ENCODE measurements at regions not wholly inside any gene's neighbourhood (a gene's known extent, or its start where the extent isn't known, plus 50 kb on each side); places are given as distances from the start of the nearest gene placed in this dataset.

GRCh38 chr2:62291052-62291451 is 95.1 kb downstream of the B3GNT2 start:
- TF ChIP-seq FOXP4 (CRISPR knock-in tag; IDR thresholded peaks at IDR 0.05) (no peak), ATF1 (CRISPR knock-in tag; IDR thresholded peaks at IDR 0.05) (no peak), CTCF (IDR thresholded peaks at IDR 0.05) (no peak), TEAD4 (CRISPR knock-in tag; IDR thresholded peaks at IDR 0.05) (no peak), NFE2L1 (CRISPR knock-in tag; IDR thresholded peaks at IDR 0.05) (no peak), USF2 (CRISPR knock-in tag; IDR thresholded peaks at IDR 0.05) (no peak), MAX (CRISPR knock-in tag; IDR thresholded peaks at IDR 0.05) (no peak), USF1 (CRISPR knock-in tag; IDR thresholded peaks at IDR 0.05) (no peak), ZBTB21 (CRISPR knock-in tag; IDR thresholded peaks at IDR 0.05; ENCODE audit: borderline replicate concordance) (no peak), TCF7 (CRISPR knock-in tag; IDR thresholded peaks at IDR 0.05; ENCODE audit: low read depth) (no peak), CREB1 (CRISPR knock-in tag; IDR thresholded peaks at IDR 0.05) (no peak), ZMAT4 (CRISPR knock-in tag; IDR thresholded peaks at IDR 0.05) (no peak), TP53 (CRISPR knock-in tag; IDR thresholded peaks at IDR 0.05) (no peak), TEAD1 (CRISPR knock-in tag; IDR thresholded peaks at IDR 0.05) (no peak)

All from WTC11 (cell line).